Smooth muscle cell (in vitro differentiated cells): ENCODE measurements at regions not wholly inside any gene's neighbourhood (a gene's known extent, or its start where the extent isn't known, plus 50 kb on each side); places are given as distances from the start of the nearest gene placed in this dataset.

Experiments used
- DNase-seq: peaks from one replicate; lab custom pipeline; 2025; ENCODE audit not compliant: unreplicated experiment; lab: John Stamatoyannopoulos, UW
- H2AFZ ChIP-seq: fragments of 200-600 bp; sonication (generic); 2 replicates; pipeline ENCODE4 v1.6.0; 2016; ENCODE audit warnings: antibody characterized with exemption, low read depth, mild to moderate bottlenecking
- H3F3A ChIP-seq: fragments of 200-600 bp; sonication (generic); 2 replicates; pipeline ENCODE4 v1.6.0; 2017; ENCODE audit warnings: antibody characterized with exemption, low read depth
- H3K27ac ChIP-seq: fragments of 200-600 bp; sonication (generic); 2 replicates; pipeline ENCODE4 v1.5.1; 2016; ENCODE audit warnings: low read depth, mild to moderate bottlenecking
- H3K27me3 ChIP-seq: fragments of 200-600 bp; sonication (generic); 2 replicates; pipeline ENCODE4 v1.6.1; 2016; ENCODE audit warnings: low read depth, mild to moderate bottlenecking
- H3K36me3 ChIP-seq: fragments of 200-600 bp; sonication (generic); 2 replicates; pipeline ENCODE4 v1.5.1; 2016; ENCODE audit warnings: low read depth
- H3K4me1 ChIP-seq: fragments of 200-600 bp; sonication (generic); 2 replicates; pipeline ENCODE4 v1.5.1; 2016; ENCODE audit warnings: low read depth
- H3K4me2 ChIP-seq: fragments of 200-600 bp; sonication (generic); 2 replicates; pipeline ENCODE4 v1.6.0; 2016; ENCODE audit warnings: mild to moderate bottlenecking
- H3K4me3 ChIP-seq: fragments of 200-600 bp; sonication (generic); 2 replicates; pipeline ENCODE4 v1.5.1; 2016; ENCODE audit warnings: mild to moderate bottlenecking
- H3K79me2 ChIP-seq: fragments of 200-600 bp; sonication (generic); 2 replicates; pipeline ENCODE4 v1.6.0; 2016; ENCODE audit warnings: low read depth, mild to moderate bottlenecking
- H3K9ac ChIP-seq: fragments of 200-600 bp; sonication (generic); 2 replicates; pipeline ENCODE4 v1.6.0; 2016; ENCODE audit warnings: low read depth
- H3K9me3 ChIP-seq: fragments of 200-600 bp; sonication (generic); replicated peaks from 2 replicates; pipeline ENCODE4 v1.5.1; 2016; ENCODE audit warnings: low read depth
- H4K20me1 ChIP-seq: fragments of 200-600 bp; sonication (generic); 2 replicates; pipeline ENCODE4 v1.6.0; 2016; ENCODE audit warnings: low read depth
- WGBS: methylation state at CpG from one replicate; pipeline ENCODE4 v1.1.7; 2016; ENCODE audit warnings: low lambda C conversion rate; 5-methylcytosine and 5-hydroxymethylcytosine counted together
- TF ChIP-seq, protein P1 (sequence below): fragments of 200-600 bp; sonication (generic); IDR thresholded peaks from 2 replicates; pipeline ENCODE4 v1.5.1; 2017; ENCODE audit warnings: borderline replicate concordance, mild to moderate bottlenecking, antibody characterized with exemption; ENCODE audit not compliant: insufficient read depth, poor library complexity, severe bottlenecking

DNA sequence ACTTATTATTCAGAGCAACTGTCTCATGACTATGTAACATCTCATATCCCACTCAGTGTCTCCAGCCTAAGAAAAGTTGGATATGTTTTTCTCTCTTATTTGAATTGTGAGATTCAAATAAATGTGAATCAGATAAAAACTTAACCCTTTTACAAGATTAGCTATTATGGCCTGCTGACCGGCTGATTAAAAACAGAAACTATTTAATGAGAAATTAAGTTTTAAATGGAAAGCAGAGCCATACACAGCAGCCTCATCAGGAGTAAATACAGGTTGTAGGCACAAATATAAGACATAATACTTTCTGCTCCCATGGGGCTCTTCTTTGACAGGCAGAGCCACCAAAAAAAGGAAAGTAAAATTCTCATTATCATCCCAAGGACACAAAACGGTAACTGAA lies 307.0 kb upstream of the PRMT6 start:
- Histone ChIP-seq H3K36me3 (no peaks in the 10 kb centered on the region), H3F3A (no peaks in the 10 kb centered on the region), H3K27ac (no peak overlapping the region), H3K4me1 (peaks cover 15% of the 10 kb centered on the region), H3K4me3 (no peak overlapping the region), H2AFZ (no peak overlapping the region), H3K79me2 (no peaks in the 10 kb centered on the region), H3K9ac (no peak overlapping the region), H4K20me1 (no peaks in the 10 kb centered on the region), H3K27me3 (no peaks in the 10 kb centered on the region), H3K9me3 (no peaks in the 10 kb centered on the region), H3K4me2 (no peak overlapping the region)
- WGBS: 41% methylated on average over 2 of the region's 2 CpGs
- no peak for DNase-seq
- TF ChIP-seq, protein P1, sequence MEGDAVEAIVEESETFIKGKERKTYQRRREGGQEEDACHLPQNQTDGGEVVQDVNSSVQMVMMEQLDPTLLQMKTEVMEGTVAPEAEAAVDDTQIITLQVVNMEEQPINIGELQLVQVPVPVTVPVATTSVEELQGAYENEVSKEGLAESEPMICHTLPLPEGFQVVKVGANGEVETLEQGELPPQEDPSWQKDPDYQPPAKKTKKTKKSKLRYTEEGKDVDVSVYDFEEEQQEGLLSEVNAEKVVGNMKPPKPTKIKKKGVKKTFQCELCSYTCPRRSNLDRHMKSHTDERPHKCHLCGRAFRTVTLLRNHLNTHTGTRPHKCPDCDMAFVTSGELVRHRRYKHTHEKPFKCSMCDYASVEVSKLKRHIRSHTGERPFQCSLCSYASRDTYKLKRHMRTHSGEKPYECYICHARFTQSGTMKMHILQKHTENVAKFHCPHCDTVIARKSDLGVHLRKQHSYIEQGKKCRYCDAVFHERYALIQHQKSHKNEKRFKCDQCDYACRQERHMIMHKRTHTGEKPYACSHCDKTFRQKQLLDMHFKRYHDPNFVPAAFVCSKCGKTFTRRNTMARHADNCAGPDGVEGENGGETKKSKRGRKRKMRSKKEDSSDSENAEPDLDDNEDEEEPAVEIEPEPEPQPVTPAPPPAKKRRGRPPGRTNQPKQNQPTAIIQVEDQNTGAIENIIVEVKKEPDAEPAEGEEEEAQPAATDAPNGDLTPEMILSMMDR: no peak

DNA sequence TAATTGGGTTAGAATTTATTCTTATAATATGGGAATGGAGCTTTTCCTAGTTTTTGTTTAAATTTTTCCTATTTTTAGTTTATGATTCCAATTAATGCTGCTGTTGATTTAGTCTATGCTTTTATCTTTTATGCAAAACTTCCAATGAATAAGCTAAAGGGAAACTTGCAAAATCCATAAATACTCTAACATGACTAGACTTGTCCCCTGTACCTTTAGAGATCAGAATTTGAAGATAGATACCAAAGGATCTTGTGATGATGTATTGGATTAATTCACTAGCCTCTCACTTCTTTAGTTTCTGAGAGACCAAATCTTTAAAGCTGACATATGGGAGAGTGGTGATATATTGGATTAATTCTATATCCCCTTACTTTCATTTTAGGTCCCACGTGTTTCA lies 306.6 kb upstream of the PRMT6 start:
- no peak overlapping the region for H3K4me2 ChIP-seq

DNA sequence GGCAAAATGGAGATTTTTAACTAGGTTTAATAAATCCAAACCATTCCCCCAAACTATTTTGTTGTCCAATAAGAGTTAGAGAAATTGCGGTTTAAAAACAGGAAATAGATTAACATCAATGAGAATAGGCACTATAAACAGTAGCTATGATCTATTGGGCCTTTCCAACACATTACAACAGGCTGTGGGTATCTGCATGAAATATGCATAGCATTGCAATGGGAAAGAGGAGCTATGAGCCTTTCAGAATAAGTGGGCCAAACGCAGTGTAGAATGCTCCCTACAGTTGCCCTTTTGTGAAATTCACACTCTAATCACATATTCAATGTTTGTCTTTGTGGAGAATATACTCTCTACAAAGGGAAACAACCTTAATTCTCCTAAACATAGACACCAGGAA lies 305.5 kb upstream of the PRMT6 start:
- H3K4me1 ChIP-seq: peaks cover 11% of the 10 kb centered on the region
- no peaks in the 10 kb centered on the region for H3K79me2 ChIP-seq
- TF ChIP-seq, protein P1: no peak
- H3K27me3 ChIP-seq: no peaks in the 10 kb centered on the region
- H3K4me3 ChIP-seq: no peak overlapping the region
- H2AFZ ChIP-seq: no peak overlapping the region
- no peak overlapping the region for H3K9ac ChIP-seq
- H4K20me1 ChIP-seq: no peaks in the 10 kb centered on the region
- 60% methylated on average over 2 of the region's 2 CpGs for WGBS
- no peak overlapping the region for H3K4me2 ChIP-seq
- no peaks in the 10 kb centered on the region for H3K9me3 ChIP-seq
- H3K36me3 ChIP-seq: no peaks in the 10 kb centered on the region
- no peaks in the 10 kb centered on the region for H3F3A ChIP-seq
- no peak overlapping the region for H3K27ac ChIP-seq
- DNase-seq: no peak

More for the DNA sequence above, 306.6 kb upstream of the PRMT6 start:
- H2AFZ ChIP-seq: no peak overlapping the region
- H3K27me3 ChIP-seq: no peaks in the 10 kb centered on the region
- H3K36me3 ChIP-seq: no peaks in the 10 kb centered on the region
- H4K20me1 ChIP-seq: no peaks in the 10 kb centered on the region
- no peak for DNase-seq
- 85% methylated on average over 1 of the region's 1 CpG for WGBS
- H3F3A ChIP-seq: no peaks in the 10 kb centered on the region
- TF ChIP-seq, protein P1: no peak
- H3K27ac ChIP-seq: no peak overlapping the region
- no peaks in the 10 kb centered on the region for H3K9me3 ChIP-seq
- H3K79me2 ChIP-seq: no peaks in the 10 kb centered on the region
- no peak overlapping the region for H3K9ac ChIP-seq
- H3K4me1 ChIP-seq: peaks cover 15% of the 10 kb centered on the region
- H3K4me3 ChIP-seq: no peak overlapping the region

DNA sequence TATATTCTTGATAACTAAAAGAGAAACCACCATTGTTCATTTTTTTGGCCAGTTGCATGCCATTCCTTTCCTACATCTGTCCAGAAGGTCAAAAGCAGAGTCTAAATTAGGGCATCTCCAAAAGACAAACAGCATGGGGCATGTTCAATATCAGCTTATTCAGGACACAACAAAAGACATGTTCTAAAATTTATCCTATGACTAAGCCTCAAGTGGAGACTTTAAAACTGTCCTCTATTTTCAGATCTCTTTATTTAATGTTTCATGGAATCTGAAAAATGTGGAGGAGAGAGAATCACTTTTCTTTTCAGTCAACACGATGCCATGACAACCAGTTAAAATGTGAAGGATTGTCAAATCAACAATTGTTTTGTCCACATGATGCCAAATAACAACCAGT lies 303.4 kb upstream of the PRMT6 start:
- H3K4me3 ChIP-seq: no peak overlapping the region
- no peaks in the 10 kb centered on the region for H3K36me3 ChIP-seq
- WGBS: 93% methylated on average over 1 of the region's 1 CpG
- DNase-seq: no peak
- no peak overlapping the region for H2AFZ ChIP-seq
- H3K9ac ChIP-seq: no peak overlapping the region
- H4K20me1 ChIP-seq: no peaks in the 10 kb centered on the region
- H3K4me1 ChIP-seq: no peaks in the 10 kb centered on the region
- no peak overlapping the region for H3K27ac ChIP-seq
- H3K79me2 ChIP-seq: no peaks in the 10 kb centered on the region
- TF ChIP-seq, protein P1: no peak
- no peaks in the 10 kb centered on the region for H3K27me3 ChIP-seq
- H3K9me3 ChIP-seq: no peaks in the 10 kb centered on the region
- H3F3A ChIP-seq: no peaks in the 10 kb centered on the region
- H3K4me2 ChIP-seq: no peak overlapping the region
